Femur (tissue), 1 donor: ENCODE measurements at regions not wholly inside any gene's neighbourhood (a gene's known extent, or its start where the extent isn't known, plus 50 kb on each side); places are given as distances from the start of the nearest gene placed in this dataset.

Experiments
- DNase-seq: peaks from one replicate; pipeline ENCODE4 v3.0.0-alpha.2; 2017

DNA sequence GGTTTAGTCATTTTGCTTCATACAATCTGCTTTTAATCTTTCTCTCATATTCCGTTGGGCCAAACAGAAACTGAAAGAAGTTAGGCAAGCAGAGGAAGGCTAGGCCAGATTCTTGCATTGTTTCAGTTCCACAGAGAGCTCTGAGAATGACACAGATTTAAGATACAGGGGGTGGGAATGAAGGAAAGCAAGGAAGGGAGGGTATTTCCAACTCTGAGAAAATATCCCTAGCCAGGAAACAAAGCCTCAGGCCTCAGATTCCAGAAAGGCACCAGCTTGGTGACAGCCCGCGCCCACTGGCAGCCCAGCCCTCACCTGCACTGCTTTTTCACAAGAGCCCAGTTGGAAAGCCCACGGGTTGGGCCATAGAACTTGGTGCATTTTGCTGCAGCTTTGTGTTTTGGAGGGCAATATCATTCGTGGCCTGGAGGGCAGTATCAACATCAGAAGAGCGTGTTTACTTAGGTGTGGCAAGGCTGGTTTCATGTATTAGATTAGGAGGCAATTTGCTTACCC lies 63.5 kb downstream of the ENC1 start:
- no peak for DNase-seq

- no peak for DNase-seq
Measured at GRCh38 chr5:74575741-74576538, 64.6 kb downstream of the ENC1 start.

- no peak for DNase-seq
Measured at GRCh38 chr5:74570250-74570649, 70.3 kb downstream of the ENC1 start.

GRCh38 chr5:74567411-74567995 lies 73.0 kb downstream of the ENC1 start:
- DNase-seq, result no peak

- DNase-seq, result no peak
Measured at GRCh38 chr5:74562122-74562521, 78.4 kb downstream of the ENC1 start.

- no peak for DNase-seq
Measured at GRCh38 chr5:74560245-74560644, 80.3 kb downstream of the ENC1 start.

- DNase-seq, result no peak
Measured at GRCh38 chr5:74556631-74557595, 83.6 kb downstream of the ENC1 start.

- DNase-seq, result no peak
Measured at GRCh38 chr5:74556006-74556405, 84.5 kb downstream of the ENC1 start.

DNA sequence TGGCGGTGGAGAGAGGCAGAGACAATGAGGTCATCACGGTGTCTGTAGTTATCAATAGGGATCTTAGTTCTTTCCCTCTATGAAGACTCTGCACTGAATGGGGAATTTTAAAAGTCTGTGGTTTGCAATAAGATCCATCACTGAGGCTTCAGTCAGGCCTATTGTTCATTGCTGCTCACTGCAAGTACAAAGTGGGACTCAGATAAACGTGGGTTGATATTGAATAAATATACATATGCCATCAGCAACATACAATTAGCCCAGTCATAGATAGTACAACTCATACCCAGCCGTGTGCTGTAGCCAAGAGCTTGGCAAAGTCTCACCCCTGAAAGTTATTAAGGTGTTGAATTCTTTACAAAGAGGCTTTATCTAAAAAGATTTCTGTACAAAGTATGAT lies 88.4 kb downstream of the ENC1 start:
- no peak for DNase-seq

- no peak for DNase-seq
Measured at GRCh38 chr5:74550927-74551326, 89.6 kb downstream of the ENC1 start.

- no peak for DNase-seq
Measured at GRCh38 chr5:74549384-74549783, 91.1 kb downstream of the ENC1 start.

DNA sequence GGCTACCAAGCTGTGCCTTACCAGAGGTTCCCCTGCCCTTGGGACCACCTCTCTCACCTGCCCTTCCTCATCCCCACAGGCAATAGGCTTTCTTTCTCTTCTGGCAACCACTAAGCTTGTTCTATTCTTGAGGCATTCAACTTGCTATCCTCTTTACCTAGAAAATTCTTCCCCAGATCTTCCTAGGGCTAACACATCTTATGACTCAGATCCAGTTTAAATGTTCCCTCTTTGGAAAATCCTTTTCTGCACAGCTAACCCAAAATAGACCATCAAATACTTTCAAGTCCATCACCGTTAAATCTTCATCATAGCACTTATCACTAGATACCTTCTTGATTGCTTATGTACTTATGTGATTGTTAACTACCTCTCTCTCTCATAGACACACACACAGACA lies 93.7 kb downstream of the ENC1 start:
- no peak for DNase-seq

DNA sequence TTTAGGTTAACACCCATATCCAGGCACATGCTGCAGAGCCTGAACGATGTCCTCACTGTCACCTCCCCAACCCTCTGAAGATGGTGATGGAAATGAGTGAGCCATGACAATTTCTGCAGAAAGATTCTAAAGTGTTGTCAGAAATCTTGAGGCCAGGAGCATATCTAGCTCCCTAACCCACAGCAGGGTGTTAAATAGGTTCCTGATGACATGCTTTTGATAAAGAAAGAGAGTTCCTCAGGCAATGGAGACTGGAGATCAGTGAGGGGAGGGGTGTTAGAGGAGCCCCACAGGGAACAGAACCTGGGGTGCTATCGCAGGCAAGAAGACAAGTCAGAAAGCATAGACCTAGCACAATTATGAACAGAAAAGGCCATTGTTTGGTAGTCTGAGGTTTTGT lies 95.7 kb downstream of the ENC1 start:
- no peak for DNase-seq

GRCh38 chr5:74543162-74543995 lies 97.1 kb downstream of the ENC1 start:
- no peak for DNase-seq

- no peak for DNase-seq
Measured at GRCh38 chr5:74542482-74542881, 98.0 kb downstream of the ENC1 start.

GRCh38 chr5:74541381-74541781 lies 99.1 kb downstream of the ENC1 start:
- DNase-seq, result no peak

DNA sequence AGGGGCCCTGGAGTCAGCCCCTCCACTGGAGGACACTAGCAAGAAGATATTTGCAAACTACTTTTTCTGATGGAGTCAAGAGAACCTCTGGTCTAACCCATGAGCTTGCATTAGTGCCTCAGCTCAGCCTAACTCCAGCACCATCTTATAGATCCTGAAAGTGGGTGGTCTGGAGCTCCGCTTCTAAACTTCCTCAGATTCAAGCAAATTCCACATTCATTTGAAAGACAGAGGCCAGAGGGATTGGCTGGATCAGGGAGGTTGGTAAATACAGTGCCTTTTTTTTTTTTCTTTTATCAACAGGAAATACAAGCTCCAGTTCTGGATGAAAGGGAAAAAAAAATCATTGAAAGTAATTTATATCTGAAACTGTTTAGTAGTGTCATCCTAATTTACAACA lies 99.9 kb downstream of the ENC1 start:
- no peak for DNase-seq

DNA sequence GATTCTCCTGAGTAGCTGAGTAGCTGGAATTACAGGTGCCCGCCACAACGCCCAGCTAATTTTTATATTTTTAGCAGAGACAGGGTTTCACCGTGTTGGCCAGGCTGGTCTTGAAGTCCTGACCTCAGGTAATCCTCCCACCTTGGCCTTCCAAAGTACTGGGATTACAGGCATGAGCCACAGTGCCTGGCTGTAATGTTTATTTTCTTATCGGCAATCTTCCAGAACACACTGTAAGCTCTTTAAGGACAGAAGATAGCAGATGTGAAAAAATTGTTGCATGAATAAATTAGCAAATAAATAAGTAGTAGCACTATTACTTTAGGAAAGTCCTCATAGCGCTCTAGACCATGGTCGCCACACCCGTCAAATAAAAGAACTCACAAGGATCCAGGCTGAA lies 100.5 kb downstream of the ENC1 start:
- no peak for DNase-seq

DNA sequence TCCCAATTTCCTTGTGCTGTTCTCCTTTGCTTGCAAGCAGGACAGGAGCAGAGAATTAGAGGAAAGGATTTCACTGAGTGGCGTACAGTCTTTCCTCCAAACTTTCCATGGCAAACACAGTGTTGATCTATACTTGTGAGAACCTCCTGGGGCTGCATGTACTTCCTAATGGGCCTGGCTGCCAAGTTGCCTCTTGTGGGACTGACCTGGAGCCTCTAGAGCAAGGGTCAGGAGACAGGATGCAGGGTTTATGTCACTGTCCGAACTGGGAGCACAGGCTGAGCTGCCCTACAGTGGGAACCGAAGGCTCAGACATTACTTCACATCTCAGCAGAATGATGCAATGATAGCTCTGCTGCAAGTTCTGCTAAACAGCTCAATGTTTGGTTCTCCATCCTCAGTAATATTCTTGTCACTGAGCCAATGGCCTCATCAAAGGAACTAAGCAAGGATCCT lies 102.3 kb downstream of the ENC1 start:
- peak; percentile 48 for DNase-seq

GRCh38 chr5:74536658-74537057 lies 103.9 kb downstream of the ENC1 start:
- DNase-seq, result no peak

DNA sequence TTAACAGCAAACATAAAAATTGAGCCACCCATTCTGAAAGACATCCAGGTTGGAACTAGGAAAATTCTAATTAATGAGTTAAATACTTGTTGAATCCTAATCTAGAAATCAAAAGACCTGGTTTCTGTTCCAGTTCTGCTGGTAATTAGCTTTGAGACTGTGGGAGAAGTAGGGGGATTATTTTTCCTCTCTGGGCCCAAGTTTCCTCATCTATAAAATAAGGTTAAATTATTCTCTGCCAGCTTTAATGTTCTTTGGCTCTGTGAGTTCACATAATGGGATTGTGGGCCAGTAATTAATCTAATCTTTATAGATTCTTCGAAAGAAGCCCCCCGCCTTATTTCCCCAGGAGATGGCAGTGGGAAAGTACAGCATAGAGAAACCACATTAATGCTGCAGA lies 104.6 kb downstream of the ENC1 start:
- DNase-seq, result no peak

- no peak for DNase-seq
Measured at GRCh38 chr5:74534397-74535129, 106.0 kb downstream of the ENC1 start.
